Immature natural killer cell (primary cell): ENCODE measurements at regions not wholly inside any gene's neighbourhood (a gene's known extent, or its start where the extent isn't known, plus 50 kb on each side); places are given as distances from the start of the nearest gene placed in this dataset.
"Not testable (repeated sequence)": the region's sequence is repeated elsewhere in the genome, so short reads cannot be mapped to it uniquely, and the experiment has no call there.

Source experiments
- DNase-seq, 3 donors: peaks; one replicate each; pipeline ENCODE4 v3.0.0; 2022; ENCODE audit warnings: mixed read lengths in 1 of 3
- H3K27ac Mint-ChIP-seq, 6 donors: one replicate each; pipeline ENCODE4 v1.8.0; 2020; ENCODE audit warnings: mixed read lengths in 6 of 6, mild to moderate bottlenecking in 5 of 6, inconsistent platforms in 4 of 6, moderate library complexity in 3 of 6
- H3K27me3 Mint-ChIP-seq, 3 donors: one replicate each; pipeline ENCODE4 v1.8.0; 2020 to 2021; ENCODE audit warnings: low read depth in 3 of 3, mild to moderate bottlenecking in 3 of 3, mixed read lengths in 3 of 3, moderate library complexity in 3 of 3, inconsistent platforms in 1 of 3
- H3K36me3 Mint-ChIP-seq, 3 donors: one replicate each; pipeline ENCODE4 v1.8.0; 2020; ENCODE audit warnings: mixed read lengths in 3 of 3, inconsistent platforms in 2 of 3, mild to moderate bottlenecking in 2 of 3
- H3K4me1 Mint-ChIP-seq, 2 donors: one replicate each; pipeline ENCODE4 v1.8.0; 2020; ENCODE audit warnings: inconsistent platforms in 2 of 2, mild to moderate bottlenecking in 2 of 2, mixed read lengths in 2 of 2, moderate library complexity in 1 of 2
- H3K4me3 Mint-ChIP-seq, 5 donors: one replicate each; pipeline ENCODE4 v1.8.0; 2020; ENCODE audit warnings: mild to moderate bottlenecking in 5 of 5, mixed read lengths in 5 of 5, inconsistent platforms in 3 of 5, moderate library complexity in 3 of 5
- H3K9me3 Mint-ChIP-seq, 6 donors: one replicate each; pipeline ENCODE4 v1.8.0; 2020; ENCODE audit warnings: mild to moderate bottlenecking in 6 of 6, mixed read lengths in 6 of 6, inconsistent platforms in 4 of 6, moderate library complexity in 3 of 6

GRCh38 chr4:55010550-55010949 lies 114.8 kb downstream of the KDR start:
- Mint-ChIP-seq H3K27me3 (peaks cover 3 to 6% (median 4%) of the 10 kb centered on the region in 3 donors), H3K36me3 (peaks cover 0 to 4% (median 0%) of the 10 kb centered on the region in 3 donors), H3K27ac (no peak overlapping the region), H3K4me1 (peaks cover 8 to 11% of the 10 kb centered on the region in 2 donors), H3K9me3 (no peaks in the 10 kb centered on the region), H3K4me3 (no peak overlapping the region)
- DNase-seq: no peak

GRCh38 chr4:55008166-55009056 lies 117.0 kb downstream of the KDR start:
- DNase-seq: no peak
- Mint-ChIP-seq H3K36me3 (peaks cover 0 to 4% (median 0%) of the 10 kb centered on the region in 3 donors), H3K9me3 (peaks cover 0 to 5% (median 0%) of the 10 kb centered on the region in 6 donors), H3K27ac (no peak overlapping the region), H3K4me3 (no peak overlapping the region), H3K27me3 (peaks cover 3 to 7% (median 5%) of the 10 kb centered on the region in 3 donors), H3K4me1 (no peaks in the 10 kb centered on the region)

- H3K9me3 Mint-ChIP-seq: peaks cover 0 to 5% (median 0%) of the 10 kb centered on the region in 6 donors
- no peak for DNase-seq
- H3K27me3 Mint-ChIP-seq: peaks cover 3 to 9% (median 3%) of the 10 kb centered on the region in 3 donors
- H3K4me3 Mint-ChIP-seq: no peak overlapping the region
- no peaks in the 10 kb centered on the region for H3K4me1 Mint-ChIP-seq
- peak overlapping the region in 1 of 6 donors; percentile 29 for H3K27ac Mint-ChIP-seq
- peaks cover 0 to 4% (median 0%) of the 10 kb centered on the region in 3 donors for H3K36me3 Mint-ChIP-seq
Measured at GRCh38 chr4:55005910-55006309, 119.5 kb downstream of the KDR start.

GRCh38 chr4:55004831-55005230 lies 120.6 kb downstream of the KDR start:
- peaks cover 0 to 3% (median 0%) of the 10 kb centered on the region in 3 donors for H3K36me3 Mint-ChIP-seq
- peaks cover 0 to 5% (median 0%) of the 10 kb centered on the region in 6 donors for H3K9me3 Mint-ChIP-seq
- H3K4me1 Mint-ChIP-seq: no peaks in the 10 kb centered on the region

GRCh38 chr4:55002431-55002830 lies 123.0 kb downstream of the KDR start:
- H3K4me1 Mint-ChIP-seq: no peaks in the 10 kb centered on the region
- H3K27ac Mint-ChIP-seq: no peak overlapping the region
- no peak overlapping the region for H3K4me3 Mint-ChIP-seq
- no peak for DNase-seq
- H3K36me3 Mint-ChIP-seq: no peaks in the 10 kb centered on the region
- peaks cover 0 to 8% (median 2%) of the 10 kb centered on the region in 3 donors for H3K27me3 Mint-ChIP-seq
- peaks cover 0 to 5% (median 0%) of the 10 kb centered on the region in 6 donors for H3K9me3 Mint-ChIP-seq

More at GRCh38 chr4:55004831-55005230, 120.6 kb downstream of the KDR start:
- DNase-seq: no peak
- Mint-ChIP-seq H3K4me3 (no peak overlapping the region), H3K27ac (no peak overlapping the region), H3K27me3 (peaks cover 2 to 6% (median 3%) of the 10 kb centered on the region in 3 donors)

DNA sequence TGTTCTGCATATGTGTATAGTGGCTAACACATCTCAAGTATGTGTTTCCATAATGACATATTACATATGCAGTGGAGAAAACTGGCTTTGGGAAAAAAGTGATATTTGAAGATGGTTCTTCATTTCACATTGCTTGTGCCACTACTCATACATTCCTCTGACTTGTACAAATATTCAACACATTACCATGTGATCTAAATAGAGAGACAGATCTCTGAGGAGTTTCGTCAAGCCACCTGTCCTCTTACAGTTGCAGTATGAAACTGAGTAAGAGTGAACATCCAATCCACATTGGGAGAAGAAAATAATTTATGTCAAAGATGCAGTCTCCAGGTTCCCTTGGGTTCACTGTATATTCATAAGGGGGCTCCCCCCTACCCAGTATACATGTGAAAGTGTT lies 123.9 kb downstream of the KDR start:
- H3K27ac Mint-ChIP-seq: no peak overlapping the region
- H3K9me3 Mint-ChIP-seq: peaks cover 0 to 5% (median 0%) of the 10 kb centered on the region in 6 donors
- peaks cover 0 to 8% (median 1%) of the 10 kb centered on the region in 3 donors for H3K27me3 Mint-ChIP-seq
- no peaks in the 10 kb centered on the region for H3K4me1 Mint-ChIP-seq
- DNase-seq: no peak
- no peaks in the 10 kb centered on the region for H3K36me3 Mint-ChIP-seq
- H3K4me3 Mint-ChIP-seq: no peak overlapping the region

- Mint-ChIP-seq H3K27me3 (peaks cover 0 to 7% (median 0%) of the 10 kb centered on the region in 3 donors), H3K4me1 (no peaks in the 10 kb centered on the region), H3K27ac (no peak overlapping the region), H3K9me3 (peaks cover 0 to 3% (median 0%) of the 10 kb centered on the region in 6 donors), H3K4me3 (no peak overlapping the region), H3K36me3 (no peaks in the 10 kb centered on the region)
- no peak for DNase-seq
Measured at GRCh38 chr4:54999003-54999402, 126.4 kb downstream of the KDR start.

GRCh38 chr4:54993473-54994026 lies 131.8 kb downstream of the KDR start:
- peaks cover 2 to 10% (median 7%) of the 10 kb centered on the region in 6 donors for H3K9me3 Mint-ChIP-seq
- not testable (repeated sequence) for H3K36me3 Mint-ChIP-seq, H3K27me3 Mint-ChIP-seq, H3K4me3 Mint-ChIP-seq, DNase-seq, H3K27ac Mint-ChIP-seq, H3K4me1 Mint-ChIP-seq

DNA sequence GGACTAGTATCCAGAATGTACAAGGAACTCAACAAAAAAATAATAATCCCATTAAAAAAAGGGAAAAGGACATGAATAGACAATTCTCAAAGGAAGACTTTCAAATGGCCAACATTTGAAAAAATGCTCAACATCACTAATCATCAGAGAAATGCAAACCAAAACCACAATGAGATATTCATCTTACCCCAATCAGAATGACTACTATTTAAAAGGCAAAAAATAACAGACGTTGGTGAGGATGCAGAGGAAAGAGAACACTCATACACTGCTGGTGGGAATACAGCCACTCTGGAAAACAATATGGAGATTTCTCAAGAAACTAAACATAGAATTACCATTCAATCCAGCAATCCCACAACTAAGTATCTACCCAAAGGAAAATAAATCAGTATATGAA lies 133.1 kb downstream of the KDR start:
- H3K27me3 Mint-ChIP-seq: peaks cover 0 to 4% (median 0%) of the 10 kb centered on the region in 3 donors
- peaks cover 13 to 23% (median 17%) of the 10 kb centered on the region in 6 donors for H3K9me3 Mint-ChIP-seq
- no peaks in the 10 kb centered on the region for H3K4me1 Mint-ChIP-seq
- H3K4me3 Mint-ChIP-seq: no peak overlapping the region
- no peaks in the 10 kb centered on the region for H3K36me3 Mint-ChIP-seq
- DNase-seq: no peak
- H3K27ac Mint-ChIP-seq: no peak overlapping the region

GRCh38 chr4:54988655-54989054 lies 136.7 kb downstream of the KDR start:
- Mint-ChIP-seq H3K4me1 (no peaks in the 10 kb centered on the region), H3K4me3 (no peak overlapping the region), H3K9me3 (peaks cover 16 to 26% (median 18%) of the 10 kb centered on the region in 6 donors), H3K36me3 (no peaks in the 10 kb centered on the region), H3K27ac (no peak overlapping the region), H3K27me3 (peaks cover 0 to 4% (median 0%) of the 10 kb centered on the region in 3 donors)
- DNase-seq: no peak

- Mint-ChIP-seq H3K36me3 (no peaks in the 10 kb centered on the region), H3K4me3 (no peak overlapping the region)
Measured at GRCh38 chr4:54986095-54986846, 139.1 kb downstream of the KDR start.

DNA sequence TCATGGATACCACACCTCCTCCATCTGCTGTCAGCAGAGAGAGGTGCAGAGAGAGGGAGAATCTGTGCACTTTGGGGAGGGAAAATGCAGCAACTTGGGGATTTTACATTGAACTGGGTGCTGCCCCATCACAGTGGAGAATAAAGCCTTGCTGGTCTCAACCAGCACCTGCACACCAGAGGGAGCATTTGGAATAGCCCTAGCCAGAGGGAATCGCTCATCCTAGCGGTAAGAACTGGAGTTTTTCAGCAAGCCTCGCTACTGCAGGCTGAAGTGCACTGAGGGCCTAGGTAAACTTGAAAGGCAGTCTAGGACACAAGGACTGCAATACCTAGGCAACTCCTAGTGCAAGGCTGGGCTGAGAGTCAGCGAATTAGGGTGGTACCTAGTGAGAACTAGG lies 148.7 kb downstream of the KDR start:
- no peak for DNase-seq
- Mint-ChIP-seq H3K4me1 (no peaks in the 10 kb centered on the region), H3K27me3 (peaks cover 0 to 1% (median 0%) of the 10 kb centered on the region in 3 donors), H3K9me3 (peaks cover 0 to 14% (median 3%) of the 10 kb centered on the region in 6 donors), H3K27ac (no peak overlapping the region), H3K4me3 (no peak overlapping the region), H3K36me3 (no peaks in the 10 kb centered on the region)

More at GRCh38 chr4:54986095-54986846, 139.1 kb downstream of the KDR start:
- Mint-ChIP-seq H3K9me3 (peaks cover 16 to 26% (median 17%) of the 10 kb centered on the region in 6 donors), H3K27me3 (peaks cover 0 to 4% (median 2%) of the 10 kb centered on the region in 3 donors), H3K4me1 (no peaks in the 10 kb centered on the region), H3K27ac (no peak overlapping the region)
- DNase-seq: no peak

DNA sequence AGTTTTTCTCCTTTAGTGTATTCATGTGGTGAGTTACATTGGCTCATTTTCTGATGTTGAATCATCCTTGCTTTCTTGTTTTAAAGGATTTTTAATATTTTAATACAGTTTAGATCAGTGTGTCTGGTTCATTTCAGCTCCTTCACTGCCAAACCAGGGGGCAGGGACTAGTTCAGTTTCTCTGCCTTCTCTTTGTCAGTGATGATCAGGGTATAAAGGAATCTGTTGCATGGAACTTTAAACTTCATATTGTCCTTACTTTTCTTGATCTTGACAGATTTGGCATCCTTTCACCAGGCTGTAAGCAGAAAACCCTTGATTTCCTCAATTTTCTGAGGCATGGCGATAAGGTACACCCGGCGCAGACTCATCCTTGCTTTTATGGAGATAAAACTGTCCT lies 149.4 kb downstream of the KDR start:
- Mint-ChIP-seq H3K27me3 (peaks cover 0 to 1% (median under 1%) of the 10 kb centered on the region in 3 donors), H3K9me3 (peaks cover 0 to 14% (median 3%) of the 10 kb centered on the region in 6 donors), H3K36me3 (no peaks in the 10 kb centered on the region), H3K4me3 (no peak overlapping the region), H3K27ac (no peak overlapping the region), H3K4me1 (no peaks in the 10 kb centered on the region)
- no peak for DNase-seq
